ENCODE measurements at regions not wholly inside any gene's neighbourhood (a gene's known extent, or its start where the extent isn't known, plus 50 kb on each side); places are given as distances from the start of the nearest gene placed in this dataset.
"Not testable (repeated sequence)": the region's sequence is repeated elsewhere in the genome, so short reads cannot be mapped to it uniquely, and the experiment has no call there.

DNA sequence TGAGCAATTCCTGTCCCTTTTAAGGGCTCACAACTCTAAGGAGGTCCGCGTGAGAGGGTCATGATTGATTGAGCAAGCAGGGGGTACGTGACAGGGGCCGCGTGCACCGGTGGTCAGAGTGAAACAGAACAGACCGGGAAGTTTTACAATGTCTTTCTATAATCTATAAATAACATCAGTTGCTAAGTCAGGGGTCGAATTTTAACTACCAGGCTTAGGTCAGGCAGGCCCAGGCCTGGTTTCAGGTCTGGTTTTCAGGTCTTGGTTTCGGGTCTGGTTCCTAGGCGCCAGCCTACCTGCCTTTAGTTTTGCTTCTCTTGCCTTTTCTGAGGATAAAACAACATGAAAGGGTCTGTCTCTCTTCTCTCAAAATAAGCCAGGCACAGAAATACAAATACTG lies 476.0 kb upstream of the CAMK1G start:
- intact Hi-C loops (cut with DNase I, micrococcal nuclease) = no loop called here

DNA sequence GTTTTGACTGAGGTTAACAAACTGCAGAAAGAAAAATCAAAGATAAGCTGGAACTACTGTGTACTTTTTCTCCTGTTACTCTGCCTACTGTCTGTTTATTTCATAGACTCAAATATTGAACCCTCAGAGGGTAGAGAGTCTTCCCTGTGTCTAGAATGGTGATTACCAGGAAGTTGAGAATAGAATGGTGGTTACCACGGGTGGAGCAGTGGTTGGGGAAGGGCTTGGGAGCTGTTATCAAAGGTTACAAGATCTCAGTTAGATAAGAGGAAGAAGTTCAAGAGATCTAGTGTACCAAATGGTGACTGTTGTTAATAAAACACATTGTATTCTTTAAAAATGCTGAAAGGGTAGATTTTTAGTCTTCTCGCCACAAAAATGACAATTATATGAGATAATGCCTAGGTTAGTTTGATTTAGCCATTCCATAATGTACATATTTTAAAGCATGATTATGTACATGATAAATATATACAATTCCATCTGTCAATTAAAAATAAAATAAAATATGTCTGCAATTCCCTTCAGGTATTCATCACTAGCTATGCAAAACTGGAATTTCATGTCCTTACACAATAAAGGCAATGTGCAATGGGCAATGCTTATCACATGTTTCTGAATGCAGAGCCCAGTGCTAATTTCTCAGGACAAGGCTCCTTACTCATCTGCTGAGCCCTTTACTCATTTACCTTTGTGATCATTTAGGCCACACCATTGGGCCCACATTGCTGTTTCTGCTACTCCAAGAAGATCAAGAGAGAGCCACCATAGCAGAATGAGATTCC lies 474.3 kb upstream of the CAMK1G start:
- DNase-seq = no peak
- ATAC-seq = peak; percentile 99
- intact Hi-C loops (cut with DNase I, micrococcal nuclease) = no loop called here

More for the DNA sequence above, 476.0 kb upstream of the CAMK1G start:
- no peak for ATAC-seq
- DNase-seq = no peak

DNA sequence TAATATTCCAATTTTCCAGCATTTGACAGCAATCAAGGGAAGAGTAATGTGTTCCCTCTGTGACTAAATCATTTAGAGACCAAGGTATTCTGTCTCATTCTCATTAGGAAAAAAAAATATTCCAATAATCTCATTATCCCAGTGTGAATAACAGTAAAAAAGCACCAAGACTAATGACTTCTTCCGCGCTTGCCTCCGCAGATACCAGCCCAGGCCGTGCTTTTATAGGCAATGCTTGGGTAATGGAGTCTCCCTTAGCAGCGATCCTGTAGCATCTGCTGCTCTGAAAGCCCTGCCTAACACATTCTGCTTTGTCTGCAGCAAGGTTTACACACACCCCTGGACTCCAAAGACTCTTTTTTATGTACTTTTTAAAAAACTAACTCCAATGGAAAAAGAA lies 470.0 kb upstream of the CAMK1G start:
- ATAC-seq (no peak), DNase-seq (no peak)
- intact Hi-C loops (cut with DNase I, micrococcal nuclease) = no loop called here

GRCh38 chr1:209116705-209117104 lies 466.8 kb upstream of the CAMK1G start:
- intact Hi-C loops (cut with DNase I, micrococcal nuclease) = no loop called here
- DNase-seq (no peak), ATAC-seq (no peak)

DNA sequence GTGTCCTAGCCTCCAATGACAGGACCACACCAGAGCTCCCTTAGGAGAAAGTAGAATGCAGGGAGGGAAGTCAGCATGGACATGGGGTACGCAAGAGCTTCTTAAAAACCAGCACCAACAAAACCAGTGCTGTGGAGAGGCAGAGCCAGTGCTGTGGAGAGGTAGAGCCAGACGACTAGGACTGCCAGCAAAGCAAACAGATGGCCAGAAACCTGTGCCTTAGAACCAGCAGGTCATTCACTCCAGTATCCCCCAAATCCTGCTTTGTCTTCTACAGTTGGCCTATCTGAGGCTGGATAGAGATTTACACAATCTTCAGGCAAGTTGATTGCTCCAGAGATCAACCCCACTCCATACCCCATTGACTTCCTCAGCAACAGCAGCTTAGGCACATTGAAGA lies 459.9 kb upstream of the CAMK1G start:
- ATAC-seq = no peak
- intact Hi-C loops (cut with DNase I, micrococcal nuclease) = no loop called here
- DNase-seq = no peak

- ATAC-seq; intact Hi-C loops (cut with DNase I, micrococcal nuclease); DNase-seq: not testable (repeated sequence)
Measured at GRCh38 chr1:209129091-209129490, 454.4 kb upstream of the CAMK1G start.

DNA sequence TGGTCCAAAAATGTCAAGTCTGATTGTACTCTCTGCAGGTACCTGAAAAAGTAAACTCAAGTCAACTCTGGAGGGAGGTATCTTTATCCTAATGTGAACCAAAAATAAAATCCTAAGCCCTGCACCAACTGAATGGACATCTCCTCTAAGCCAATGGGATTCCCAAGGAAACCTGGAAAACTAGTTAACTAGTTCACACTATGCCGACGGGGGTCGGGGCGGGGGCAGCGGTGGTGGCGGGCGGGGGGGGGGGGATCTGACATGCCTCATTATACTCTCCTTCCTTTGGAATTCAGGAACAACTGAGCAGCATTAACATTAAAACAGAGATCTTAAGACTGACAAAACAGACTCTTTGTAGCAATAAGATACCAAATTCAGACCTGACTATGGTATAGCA lies 452.6 kb upstream of the CAMK1G start:
- intact Hi-C loops (cut with DNase I, micrococcal nuclease) = no loop called here
- ATAC-seq = no peak
- DNase-seq = no peak

GRCh38 chr1:209132736-209133467 lies 450.6 kb upstream of the CAMK1G start:
- ATAC-seq = no peak
- peak in 1 of 2 donors; percentile 11 for DNase-seq
- intact Hi-C loops (cut with DNase I, micrococcal nuclease) = no loop called here

GRCh38 chr1:209134001-209134400 lies 449.5 kb upstream of the CAMK1G start:
- no peak for ATAC-seq
- no peak for DNase-seq
- intact Hi-C loops (cut with DNase I, micrococcal nuclease) = no loop called here

DNA sequence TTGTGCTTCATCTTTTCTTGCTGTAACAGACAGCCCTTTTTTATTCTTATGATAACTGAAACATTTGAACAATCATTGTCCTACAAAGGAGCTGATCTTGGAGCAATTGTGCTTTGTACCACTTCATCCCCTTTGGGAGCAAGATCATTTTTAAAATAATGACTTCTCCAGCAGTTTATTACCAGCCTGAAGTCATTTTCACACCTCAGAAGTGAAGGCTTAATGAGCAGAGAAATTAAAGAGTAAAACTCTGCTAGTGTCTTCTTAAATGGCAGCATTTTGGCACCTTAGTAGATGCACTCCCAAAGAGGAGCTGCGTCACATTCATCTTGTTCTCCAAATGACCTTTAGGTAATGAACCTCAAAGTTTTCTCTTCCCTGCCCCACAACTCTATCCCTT lies 439.6 kb upstream of the CAMK1G start:
- intact Hi-C loops (cut with DNase I, micrococcal nuclease) = no loop called here
- ATAC-seq (no peak), DNase-seq (no peak)

DNA sequence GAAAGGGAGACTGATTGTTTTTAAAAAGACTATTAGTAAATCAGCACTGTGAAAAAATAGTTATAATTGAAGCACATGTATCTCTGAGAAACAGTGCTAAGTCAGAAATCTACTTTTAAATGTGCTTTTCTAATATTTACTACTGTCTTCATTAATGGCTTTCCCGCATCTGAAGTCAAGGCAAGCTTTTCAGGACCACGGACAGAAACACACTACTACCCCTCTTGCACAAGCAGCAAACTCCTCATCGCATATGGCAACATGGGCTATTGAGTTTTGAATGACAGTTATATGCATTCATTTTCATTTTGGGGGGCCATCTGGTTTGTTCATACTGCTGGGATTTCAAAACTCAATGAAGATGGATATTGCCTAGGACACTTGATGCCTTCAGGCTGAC lies 433.4 kb upstream of the CAMK1G start:
- ATAC-seq = no peak
- intact Hi-C loops (cut with DNase I, micrococcal nuclease) = no loop called here
- DNase-seq = no peak

DNA sequence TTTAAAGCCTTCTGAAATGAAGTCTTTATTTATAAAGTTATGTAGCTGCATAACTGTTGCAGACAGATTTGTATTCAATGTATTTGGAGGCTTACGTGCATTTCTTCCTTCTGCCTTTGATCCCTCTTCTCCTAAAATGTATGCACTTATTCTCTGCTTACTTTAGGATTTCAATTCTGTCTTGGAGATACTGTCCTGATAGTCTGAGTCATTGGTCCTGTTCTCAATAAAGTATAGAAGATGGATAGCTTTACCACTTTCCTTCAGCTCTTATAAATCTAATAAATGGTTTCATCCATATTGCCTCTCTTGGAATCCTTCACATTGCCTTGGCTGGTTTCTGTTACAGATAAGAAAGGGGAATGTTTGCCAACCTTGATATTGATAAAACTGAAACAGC lies 430.1 kb upstream of the CAMK1G start:
- ATAC-seq = no peak
- intact Hi-C loops (cut with DNase I, micrococcal nuclease) = no loop called here
- DNase-seq = no peak

DNA sequence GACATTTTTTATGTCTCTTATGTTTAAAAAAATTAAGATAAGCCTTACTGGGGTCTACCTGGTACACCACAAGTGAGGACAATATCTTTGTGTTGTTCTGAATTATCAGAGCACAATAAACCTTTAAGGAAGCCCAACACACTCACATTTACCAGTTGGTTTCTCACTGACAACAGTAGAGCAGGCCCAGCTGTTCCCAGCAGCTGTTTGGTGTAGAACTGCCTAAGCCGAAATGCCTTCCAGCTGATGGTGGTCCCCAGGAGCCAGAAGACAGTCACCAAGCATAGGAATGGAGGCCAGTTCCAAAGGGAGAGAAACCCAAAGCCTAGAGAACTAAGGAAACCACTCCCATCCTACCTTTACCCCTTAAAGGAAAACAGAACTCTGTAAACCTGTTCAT lies 428.6 kb upstream of the CAMK1G start:
- no peak for DNase-seq
- ATAC-seq = no peak
- intact Hi-C loops (cut with DNase I, micrococcal nuclease) = no loop called here

- intact Hi-C loops (cut with DNase I, micrococcal nuclease) = no loop called here
- no peak for DNase-seq
- no peak for ATAC-seq
Measured at GRCh38 chr1:209155546-209155945, 428.0 kb upstream of the CAMK1G start.

DNA sequence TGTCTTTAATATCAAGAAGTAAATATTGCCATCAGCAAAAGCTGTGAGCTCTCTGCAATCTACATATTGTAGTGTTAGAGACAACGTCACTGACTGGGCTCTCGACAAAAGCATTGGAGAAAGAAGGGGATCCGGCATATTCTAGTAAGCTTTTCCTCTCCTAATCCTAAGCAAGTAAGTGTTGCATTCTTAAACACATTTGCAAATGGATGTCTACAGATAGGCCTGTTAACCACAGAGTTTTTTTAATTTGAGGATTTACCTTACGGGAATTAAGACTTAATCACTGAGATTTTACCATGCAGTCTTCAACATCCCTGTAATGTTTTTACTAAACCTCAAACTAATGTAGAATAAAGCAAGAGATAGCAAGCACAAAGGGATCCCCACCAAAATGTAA lies 426.5 kb upstream of the CAMK1G start:
- no peak for DNase-seq
- intact Hi-C loops (cut with DNase I, micrococcal nuclease) = no loop called here

GRCh38 chr1:209157546-209158249 lies 425.8 kb upstream of the CAMK1G start:
- DNase-seq (no peak), ATAC-seq (no peak)
- intact Hi-C loops (cut with DNase I, micrococcal nuclease) = no loop called here

More for the DNA sequence above, 426.5 kb upstream of the CAMK1G start:
- no peak for ATAC-seq

- intact Hi-C loops (cut with DNase I, micrococcal nuclease) = no loop called here
- DNase-seq (no peak), ATAC-seq (no peak)
Measured at GRCh38 chr1:209158851-209159250, 424.7 kb upstream of the CAMK1G start.

- intact Hi-C loops (cut with DNase I, micrococcal nuclease) = no loop called here
- ATAC-seq (no peak), DNase-seq (no peak)
Measured at GRCh38 chr1:209160230-209160629, 423.3 kb upstream of the CAMK1G start.

DNA sequence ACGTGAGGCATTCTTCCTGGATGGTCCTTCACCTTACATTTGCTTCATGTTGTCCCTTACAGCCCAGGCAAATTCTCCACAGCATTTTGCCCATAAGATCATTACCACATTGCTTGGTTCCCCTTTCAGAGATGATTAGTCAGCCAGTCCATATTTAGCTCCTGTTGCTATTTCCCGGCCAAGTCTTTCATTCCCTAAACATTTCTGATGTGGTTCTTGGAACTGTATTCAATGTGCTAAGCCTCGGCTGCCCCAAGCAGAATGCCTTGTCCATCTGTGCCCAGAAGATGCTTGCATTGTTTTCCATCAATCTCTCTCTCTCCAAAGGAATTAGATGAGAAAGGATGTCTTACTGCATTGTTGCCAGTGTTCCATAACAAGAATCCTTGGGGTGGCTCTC lies 420.9 kb upstream of the CAMK1G start:
- intact Hi-C loops (cut with DNase I, micrococcal nuclease) = no loop called here
- DNase-seq = no peak
- no peak for ATAC-seq

DNA sequence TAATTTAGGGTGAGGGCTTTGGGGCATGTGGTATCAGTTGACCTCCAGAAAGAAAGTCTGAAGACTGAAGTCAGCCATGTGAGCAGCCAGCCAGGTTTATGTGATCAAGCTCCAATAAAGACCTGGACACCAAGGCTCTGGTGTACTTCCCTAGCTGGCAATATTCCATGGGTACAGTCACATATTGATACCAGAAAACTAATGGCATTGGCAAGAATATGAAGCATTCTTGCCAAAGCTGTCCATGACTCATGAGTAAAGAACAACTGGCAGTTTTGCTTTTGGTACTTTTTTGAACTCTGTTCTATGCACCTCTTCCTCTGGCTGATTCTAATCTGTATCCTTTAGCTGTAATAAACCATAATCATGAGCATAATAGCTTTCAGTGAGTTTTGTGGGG lies 415.3 kb upstream of the CAMK1G start:
- no peak for DNase-seq
- intact Hi-C loops (cut with DNase I, micrococcal nuclease) = no loop called here
- no peak for ATAC-seq

All from left colon (tissue), 2 donors.